Hepatocyte (in vitro differentiated cells): ENCODE measurements at regions not wholly inside any gene's neighbourhood (a gene's known extent, or its start where the extent isn't known, plus 50 kb on each side); places are given as distances from the start of the nearest gene placed in this dataset. TPM values are rescaled to one million over a fixed set of nuclear protein-coding genes. Genes with fewer than 3 reads are reported as not detected.
A peak's percentile ranks its signal among the peaks of the same experiment; 100 is the strongest.
"Not testable (repeated sequence)": the region's sequence is repeated elsewhere in the genome, so short reads cannot be mapped to it uniquely, and the experiment has no call there.

ENCODE experiments used
- DNase-seq: peaks from one replicate; pipeline ENCODE4 v3.0.0-alpha.2; 2016; ENCODE audit warnings: low spot score
- H2AFZ ChIP-seq: fragments of 200-600 bp; sonication (generic); 2 replicates; pipeline ENCODE4 v1.6.0; 2016; ENCODE audit warnings: antibody characterized with exemption, mild to moderate bottlenecking
- H3K27ac ChIP-seq: fragments of 200-600 bp; sonication (generic); 2 replicates; pipeline ENCODE4 v1.5.1; 2016; ENCODE audit warnings: mild to moderate bottlenecking
- H3K27me3 ChIP-seq: fragments of 200-600 bp; sonication (generic); 2 replicates; pipeline ENCODE4 v1.6.1; 2016
- H3K36me3 ChIP-seq: fragments of 200-600 bp; sonication (generic); replicated peaks from 2 replicates; pipeline ENCODE4 v1.5.1; 2016; ENCODE audit warnings: low read depth; ENCODE audit not compliant: insufficient read depth
- H3K4me1 ChIP-seq: fragments of 200-600 bp; sonication (generic); 2 replicates; pipeline ENCODE4 v1.5.1; 2016; ENCODE audit warnings: mild to moderate bottlenecking, moderate library complexity; ENCODE audit not compliant: insufficient read depth
- H3K4me2 ChIP-seq: fragments of 200-600 bp; sonication (generic); 2 replicates; pipeline ENCODE4 v1.6.0; 2016
- H3K4me3 ChIP-seq: fragments of 200-600 bp; sonication (generic); 2 replicates; pipeline ENCODE4 v1.5.1; 2016; ENCODE audit warnings: mild to moderate bottlenecking
- H3K79me2 ChIP-seq: fragments of 200-600 bp; sonication (generic); 2 replicates; pipeline ENCODE4 v1.6.0; 2017; ENCODE audit warnings: mild to moderate bottlenecking
- H3K9me2 ChIP-seq: fragments of 200-600 bp; sonication (generic); replicated peaks from 2 replicates; pipeline ENCODE4 v1.6.0; 2017; ENCODE audit warnings: mild to moderate bottlenecking; ENCODE audit not compliant: insufficient read depth
- H3K9me3 ChIP-seq: fragments of 200-600 bp; sonication (generic); 2 replicates; pipeline ENCODE4 v1.5.1; 2016; ENCODE audit warnings: low read depth, mild to moderate bottlenecking
- H4K20me1 ChIP-seq: fragments of 200-600 bp; sonication (generic); 2 replicates; pipeline ENCODE4 v1.6.0; 2016; ENCODE audit warnings: mild to moderate bottlenecking; ENCODE audit not compliant: insufficient read depth, poor library complexity, severe bottlenecking
- EZH2 ChIP-seq: fragments of 200-600 bp; sonication (generic); IDR thresholded peaks from 2 replicates; pipeline ENCODE4 v1.6.1; 2016; ENCODE audit warnings: antibody characterized with exemption, mild to moderate bottlenecking, borderline replicate concordance
- EZH2phosphoT487 ChIP-seq: fragments of 200-600 bp; sonication (generic); IDR thresholded peaks from one replicate; pipeline ENCODE4 v1.6.1; 2018; ENCODE audit warnings: antibody characterized with exemption, mild to moderate bottlenecking, low read depth, moderate library complexity; ENCODE audit not compliant: unreplicated experiment, severe bottlenecking
- WGBS: methylation state at CpG from one replicate; pipeline ENCODE4 v1.1.6; 2016; ENCODE audit warnings: low lambda C conversion rate; ENCODE audit errors: missing lambda C conversion rate; 5-methylcytosine and 5-hydroxymethylcytosine counted together
- small RNA-seq: library from RNA; depleted of rRNA; stranded (forward); fragments of <200 nt; gene quantifications from one replicate; pipeline ENCODE3, GENCODE V24; 2014
- TF ChIP-seq, protein P1 (sequence below): fragments of 200-600 bp; sonication (generic); IDR thresholded peaks from 2 replicates; pipeline ENCODE4 v1.5.1; 2016; ENCODE audit warnings: antibody characterized with exemption, mild to moderate bottlenecking; ENCODE audit not compliant: poor library complexity

DNA sequence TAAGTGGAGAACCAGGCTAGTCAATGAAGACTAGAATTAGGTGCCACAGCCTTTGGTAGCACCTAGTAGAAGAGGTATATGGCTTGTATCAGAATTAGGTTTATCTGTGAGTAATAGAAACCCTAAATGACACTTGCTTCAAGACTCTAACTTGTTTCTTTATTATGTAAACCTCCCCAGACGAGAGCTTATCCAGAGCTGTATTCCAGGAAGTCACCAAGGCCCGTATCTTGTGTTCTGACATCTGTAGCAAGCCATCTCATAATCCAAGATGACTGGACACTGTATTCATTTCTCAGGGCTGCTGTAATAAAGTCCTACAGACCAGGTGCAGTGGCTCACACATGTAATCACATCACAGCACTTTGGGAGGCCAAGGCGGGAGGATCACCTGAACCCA, 56.7 kb upstream of the PPP1R12A start:
- Histone ChIP-seq H3K4me1 (no peaks in the 10 kb centered on the region), H3K4me2 (no peak overlapping the region), H3K9me2 (no peaks in the 10 kb centered on the region), H3K4me3 (no peak overlapping the region), H3K27me3 (no peaks in the 10 kb centered on the region), H3K27ac (no peak overlapping the region), H3K9me3 (no peaks in the 10 kb centered on the region), H4K20me1 (no peaks in the 10 kb centered on the region), H3K36me3 (no peaks in the 10 kb centered on the region), H3K79me2 (no peaks in the 10 kb centered on the region), H2AFZ (no peak overlapping the region)
- no peak for DNase-seq
- no peak for TF ChIP-seq EZH2phosphoT487
- no peak for TF ChIP-seq EZH2
- TF ChIP-seq, protein P1, sequence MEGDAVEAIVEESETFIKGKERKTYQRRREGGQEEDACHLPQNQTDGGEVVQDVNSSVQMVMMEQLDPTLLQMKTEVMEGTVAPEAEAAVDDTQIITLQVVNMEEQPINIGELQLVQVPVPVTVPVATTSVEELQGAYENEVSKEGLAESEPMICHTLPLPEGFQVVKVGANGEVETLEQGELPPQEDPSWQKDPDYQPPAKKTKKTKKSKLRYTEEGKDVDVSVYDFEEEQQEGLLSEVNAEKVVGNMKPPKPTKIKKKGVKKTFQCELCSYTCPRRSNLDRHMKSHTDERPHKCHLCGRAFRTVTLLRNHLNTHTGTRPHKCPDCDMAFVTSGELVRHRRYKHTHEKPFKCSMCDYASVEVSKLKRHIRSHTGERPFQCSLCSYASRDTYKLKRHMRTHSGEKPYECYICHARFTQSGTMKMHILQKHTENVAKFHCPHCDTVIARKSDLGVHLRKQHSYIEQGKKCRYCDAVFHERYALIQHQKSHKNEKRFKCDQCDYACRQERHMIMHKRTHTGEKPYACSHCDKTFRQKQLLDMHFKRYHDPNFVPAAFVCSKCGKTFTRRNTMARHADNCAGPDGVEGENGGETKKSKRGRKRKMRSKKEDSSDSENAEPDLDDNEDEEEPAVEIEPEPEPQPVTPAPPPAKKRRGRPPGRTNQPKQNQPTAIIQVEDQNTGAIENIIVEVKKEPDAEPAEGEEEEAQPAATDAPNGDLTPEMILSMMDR = no peak
- 74% methylated on average over 3 of the region's 3 CpGs for WGBS

DNA sequence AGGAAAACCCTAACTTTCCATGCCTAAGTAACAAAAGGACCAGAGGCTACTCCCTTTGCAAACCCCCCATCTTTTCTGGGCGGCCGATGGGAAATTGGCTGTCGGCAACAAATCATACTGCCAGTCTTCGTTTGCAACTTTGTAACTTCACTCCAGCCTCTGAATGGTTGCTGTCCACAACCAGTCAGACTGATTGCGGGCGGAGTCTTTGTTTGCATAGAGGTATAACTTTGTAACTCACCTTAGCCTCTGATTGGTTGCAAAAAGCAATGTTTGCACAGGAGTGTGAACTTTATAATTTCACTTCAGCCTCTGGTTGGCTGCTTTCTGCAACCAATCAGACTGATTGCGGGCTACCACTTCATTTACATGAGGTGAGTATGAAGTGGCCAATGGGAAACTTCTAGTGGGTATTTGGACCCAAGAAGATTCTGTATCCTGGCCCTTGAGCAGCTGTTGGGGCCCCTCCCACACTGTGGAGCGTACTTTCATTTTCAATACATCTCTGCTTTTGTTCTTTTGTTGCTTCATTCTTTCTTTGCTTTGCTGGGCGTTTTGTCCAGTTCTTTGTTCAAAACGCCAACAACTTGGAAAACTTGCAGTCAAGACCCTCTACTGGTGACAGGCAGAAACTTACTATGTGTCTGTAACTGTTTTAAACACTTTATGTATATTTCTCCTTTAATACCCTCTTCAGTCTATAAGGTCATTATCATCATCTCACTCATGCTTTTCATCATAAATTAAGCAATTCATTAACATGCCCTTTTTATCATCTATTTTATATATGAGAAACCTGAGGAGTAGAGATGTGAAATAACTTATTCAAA, 55.8 kb upstream of the PPP1R12A start:
- DNase-seq, H2AFZ ChIP-seq, H3K4me1 ChIP-seq, H3K36me3 ChIP-seq, H3K4me3 ChIP-seq, H4K20me1 ChIP-seq, H3K4me2 ChIP-seq, H3K27ac ChIP-seq, H3K9me2 ChIP-seq, H3K27me3 ChIP-seq, H3K79me2 ChIP-seq, H3K9me3 ChIP-seq: not testable (repeated sequence)
- WGBS = 89% methylated on average over 10 of the region's 10 CpGs

DNA sequence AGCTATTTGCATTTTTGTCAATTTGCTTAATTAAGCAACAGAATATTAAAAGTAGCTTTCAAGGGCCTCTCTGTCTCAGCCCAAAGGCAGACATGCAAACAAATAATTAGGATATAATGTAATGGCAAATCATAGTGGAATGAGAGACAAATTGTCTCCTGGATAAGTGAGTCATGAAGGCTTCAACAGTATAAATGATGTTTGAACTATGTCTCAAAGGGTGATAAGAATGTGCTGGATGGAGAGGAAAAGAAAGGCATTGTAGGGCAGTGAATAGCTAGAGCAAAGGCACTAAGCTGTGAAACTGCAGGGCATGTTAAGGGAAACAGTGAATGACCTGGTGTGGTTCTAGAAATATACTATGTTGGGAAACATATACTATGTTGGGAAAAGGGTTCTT, 53.5 kb upstream of the PPP1R12A start:
- TF ChIP-seq, protein P1 = no peak
- no peak for TF ChIP-seq EZH2
- no peak for TF ChIP-seq EZH2phosphoT487
- Histone ChIP-seq H3K27ac (peak overlapping the region; percentile 25), H3K9me2 (no peaks in the 10 kb centered on the region), H3K36me3 (no peaks in the 10 kb centered on the region), H3K4me1 (peaks cover 4% of the 10 kb centered on the region), H3K79me2 (no peaks in the 10 kb centered on the region), H3K27me3 (no peaks in the 10 kb centered on the region), H4K20me1 (no peaks in the 10 kb centered on the region), H2AFZ (no peak overlapping the region), H3K4me3 (no peak overlapping the region), H3K4me2 (no peak overlapping the region), H3K9me3 (no peaks in the 10 kb centered on the region)
- DNase-seq = peak; percentile 9

DNA sequence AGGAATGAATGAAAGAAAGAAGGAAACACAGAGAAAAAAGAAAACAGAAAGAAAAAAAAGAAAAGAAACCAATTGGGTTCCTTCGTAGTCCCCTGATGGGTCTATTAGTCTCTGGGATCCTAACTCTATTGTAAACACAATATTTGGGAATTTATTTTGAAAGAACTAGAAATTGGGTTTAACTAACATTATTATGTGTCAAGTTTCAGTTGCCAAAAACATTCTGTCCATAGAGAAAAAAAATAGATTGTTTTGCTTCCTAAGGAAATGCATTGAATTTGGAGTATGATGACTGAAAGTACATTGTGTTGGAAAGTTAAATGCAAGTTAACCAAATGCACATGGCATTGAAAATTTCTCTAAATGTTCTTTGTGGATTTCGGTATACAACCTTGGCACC, 52.8 kb upstream of the PPP1R12A start:
- Histone ChIP-seq H3K27ac (no peak overlapping the region), H4K20me1 (no peaks in the 10 kb centered on the region), H3K27me3 (no peaks in the 10 kb centered on the region), H3K4me3 (no peak overlapping the region), H3K36me3 (no peaks in the 10 kb centered on the region), H2AFZ (no peak overlapping the region), H3K4me1 (peaks cover 4% of the 10 kb centered on the region), H3K9me3 (no peaks in the 10 kb centered on the region), H3K9me2 (no peaks in the 10 kb centered on the region), H3K79me2 (no peaks in the 10 kb centered on the region), H3K4me2 (no peak overlapping the region)
- DNase-seq = no peak
- 95% methylated on average over 2 of the region's 2 CpGs for WGBS
- TF ChIP-seq, protein P1 = no peak
- TF ChIP-seq EZH2 = no peak
- TF ChIP-seq EZH2phosphoT487 = no peak

Small RNA genes lying in the stretch of these regions (small RNA-seq; reads per million reads assigned to genes)
- not detected for gene SNRPGP20
